H9 (cell line): ENCODE measurements at regions not wholly inside any gene's neighbourhood (a gene's known extent, or its start where the extent isn't known, plus 50 kb on each side); places are given as distances from the start of the nearest gene placed in this dataset.

ENCODE experiments used
- DNase-seq: peaks from one replicate; pipeline ENCODE4 v3.0.0-alpha.2; 2017
- H2AFZ ChIP-seq: one replicate; pipeline ENCODE4 v1.6.1; 2013; ENCODE audit warnings: mild to moderate bottlenecking, low read length, control low read depth, moderate library complexity
- H2AK5ac ChIP-seq: 2 replicates; pipeline ENCODE4 v1.6.1; 2013; ENCODE audit warnings: low read length, control low read depth, mixed read lengths; ENCODE audit not compliant: insufficient read length
- H2BK120ac ChIP-seq: one replicate; pipeline ENCODE4 v1.6.1; 2013; ENCODE audit warnings: low read depth, mild to moderate bottlenecking, low read length, control low read depth, inconsistent platforms; ENCODE audit not compliant: poor library complexity, severe bottlenecking
- H2BK12ac ChIP-seq: 2 replicates; pipeline ENCODE4 v1.6.1; 2013; ENCODE audit warnings: low read length, control low read depth, mixed read lengths, low read depth; ENCODE audit not compliant: insufficient read length
- H2BK15ac ChIP-seq: 2 replicates; pipeline ENCODE4 v1.6.1; 2013; ENCODE audit warnings: low read depth, low read length, control low read depth
- H2BK20ac ChIP-seq: one replicate; pipeline ENCODE4 v1.6.1; 2013; ENCODE audit warnings: low read depth, mild to moderate bottlenecking, low read length, control low read depth, inconsistent platforms; ENCODE audit not compliant: poor library complexity, severe bottlenecking
- H2BK5ac ChIP-seq: 2 replicates; pipeline ENCODE4 v1.6.1; 2013; ENCODE audit warnings: low read length, control low read depth, mixed read lengths; ENCODE audit not compliant: insufficient read length
- H3K14ac ChIP-seq: 2 replicates; pipeline ENCODE4 v1.6.1; 2013; ENCODE audit warnings: low read length, control low read depth; ENCODE audit not compliant: insufficient read depth
- H3K18ac ChIP-seq: 2 replicates; pipeline ENCODE4 v1.6.1; 2013; ENCODE audit warnings: low read depth, mild to moderate bottlenecking, mixed read lengths, low read length, control low read depth; ENCODE audit not compliant: insufficient read length
- H3K23ac ChIP-seq: 2 replicates; pipeline ENCODE4 v1.6.1; 2013; ENCODE audit warnings: low read length, control low read depth, mixed read lengths, low read depth; ENCODE audit not compliant: insufficient read length
- H3K23me2 ChIP-seq: 2 replicates; pipeline ENCODE4 v1.6.1; 2013; ENCODE audit warnings: low read depth, mild to moderate bottlenecking, mixed read lengths, low read length, control low read depth; ENCODE audit not compliant: insufficient read length, poor library complexity, severe bottlenecking
- H3K27ac ChIP-seq: 2 replicates; pipeline ENCODE4 v1.5.1; 2013; ENCODE audit warnings: low read length, control low read depth, mixed read lengths, low read depth; ENCODE audit not compliant: insufficient read length
- H3K27me3 ChIP-seq: 2 replicates; pipeline ENCODE4 v1.6.1; 2013; ENCODE audit warnings: low read length, control low read depth, inconsistent platforms; ENCODE audit not compliant: insufficient read depth
- H3K4ac ChIP-seq: 2 replicates; pipeline ENCODE4 v1.6.1; 2013; ENCODE audit warnings: low read depth, mild to moderate bottlenecking, control low read depth, inconsistent platforms, low read length, moderate library complexity
- H3K4me1 ChIP-seq: 2 replicates; pipeline ENCODE4 v1.6.1; 2013; ENCODE audit warnings: low read length, control low read depth, inconsistent platforms; ENCODE audit not compliant: insufficient read depth
- H3K4me2 ChIP-seq: 2 replicates; pipeline ENCODE4 v1.6.1; 2013; ENCODE audit warnings: low read length, control low read depth, mixed read lengths; ENCODE audit not compliant: insufficient read length, insufficient read depth
- H3K56ac ChIP-seq: 2 replicates; pipeline ENCODE4 v1.6.1; 2013; ENCODE audit warnings: low read depth, mild to moderate bottlenecking, mixed read lengths, low read length, control low read depth; ENCODE audit not compliant: insufficient read length
- H3K79me1 ChIP-seq: 2 replicates; pipeline ENCODE4 v1.6.1; 2013; ENCODE audit warnings: low read depth, mild to moderate bottlenecking, moderate library complexity, low read length, control low read depth, inconsistent platforms; ENCODE audit not compliant: insufficient read depth, poor library complexity, severe bottlenecking
- H3K79me2 ChIP-seq: 2 replicates; pipeline ENCODE4 v1.6.1; 2013; ENCODE audit warnings: low read length, control low read depth, inconsistent platforms; ENCODE audit not compliant: insufficient read depth
- H3K9ac ChIP-seq: 2 replicates; pipeline ENCODE4 v1.6.1; 2013; ENCODE audit warnings: low read length, control low read depth, mixed read lengths; ENCODE audit not compliant: insufficient read length; ENCODE audit errors: extremely low read depth
- H3K9me3 ChIP-seq: one replicate; pipeline ENCODE4 v1.6.1; 2013; ENCODE audit warnings: low read depth, low read length, inconsistent platforms; ENCODE audit not compliant: control insufficient read depth
- H3T11ph ChIP-seq: one replicate; pipeline ENCODE4 v1.6.1; 2013; ENCODE audit warnings: mild to moderate bottlenecking, low read length, control low read depth, inconsistent platforms
- H4K20me1 ChIP-seq: one replicate; pipeline ENCODE4 v1.6.1; 2013; ENCODE audit not compliant: control insufficient read depth, insufficient read length, insufficient read depth
- H4K5ac ChIP-seq: 2 replicates; pipeline ENCODE4 v1.6.1; 2013; ENCODE audit warnings: low read depth, mild to moderate bottlenecking, mixed read lengths, low read length, control low read depth; ENCODE audit not compliant: insufficient read length
- H4K8ac ChIP-seq: replicated peaks from 2 replicates; pipeline ENCODE4 v1.6.1; 2013; ENCODE audit warnings: low read length, control low read depth, mixed read lengths, low read depth; ENCODE audit not compliant: insufficient read length
- H4K91ac ChIP-seq: 2 replicates; pipeline ENCODE4 v1.6.1; 2013; ENCODE audit warnings: low read depth, mild to moderate bottlenecking, moderate library complexity, mixed read lengths, low read length, control low read depth; ENCODE audit not compliant: insufficient read length
- H3K27ac Mint-ChIP-seq, 3 experiments: 2 replicates in 2 of 3; 3 replicates in 1 of 3; pipeline ENCODE4 v1.8.0; 2020 to 2021; ENCODE audit warnings: mixed read lengths in 3 of 3, mild to moderate bottlenecking in 1 of 3, moderate library complexity in 1 of 3
- H3K27me3 Mint-ChIP-seq: 2 replicates; pipeline ENCODE4 v1.8.0; 2021; ENCODE audit warnings: low read depth, mild to moderate bottlenecking, moderate library complexity, mixed read lengths
- H3K36me3 Mint-ChIP-seq, 3 experiments: 2 replicates in 2 of 3; 3 replicates in 1 of 3; pipeline ENCODE4 v1.8.0; 2020 to 2021; ENCODE audit warnings: low read depth in 3 of 3, mixed read lengths in 3 of 3; ENCODE audit not compliant: insufficient read depth in 1 of 3
- H3K4me1 Mint-ChIP-seq, 2 experiments: 2 replicates each; pipeline ENCODE4 v1.8.0; 2020; ENCODE audit warnings: mixed read lengths in 2 of 2
- H3K4me3 Mint-ChIP-seq, 2 experiments: 2 replicates in 1 of 2; 3 replicates in 1 of 2; pipeline ENCODE4 v1.8.0; 2020 to 2021; ENCODE audit warnings: mild to moderate bottlenecking in 2 of 2, mixed read lengths in 2 of 2, moderate library complexity in 1 of 2
- H3K9me3 Mint-ChIP-seq, 2 experiments: 2 replicates in 1 of 2; 3 replicates in 1 of 2; pipeline ENCODE4 v1.8.0; 2020; ENCODE audit warnings: mild to moderate bottlenecking in 2 of 2, mixed read lengths in 2 of 2, moderate library complexity in 1 of 2
- CTCF ChIP-seq: fragments of 200-600 bp; sonication (generic); conservative IDR thresholded peaks from 3 replicates; pipeline ENCODE4 v1.8.0; 2021; ENCODE audit warnings: antibody characterized with exemption, mild to moderate bottlenecking
- WGBS: extraction: QIAGEN DNeasy Blood & Tissue Kit; methylation state at CpG from one replicate; pipeline ENCODE4 v1.1.7; 2013; ENCODE audit warnings: missing lambda C conversion rate, low lambda C conversion rate, mixed read lengths; ENCODE audit not compliant: insufficient read length; ENCODE audit errors: extremely low coverage; 5-methylcytosine and 5-hydroxymethylcytosine counted together

- Histone ChIP-seq H3K4me1 (no peaks in the 10 kb centered on the region), H4K5ac (no peak overlapping the region), H4K20me1 (no peaks in the 10 kb centered on the region), H3K23ac (no peak overlapping the region), H2AFZ (no peak overlapping the region), H3K9me3 (no peaks in the 10 kb centered on the region), H3K27ac (no peak overlapping the region), H3K23me2 (no peaks in the 10 kb centered on the region), H3K79me1 (no peaks in the 10 kb centered on the region), H2BK12ac (no peak overlapping the region), H3T11ph (no peak overlapping the region), H3K14ac (no peak overlapping the region), H3K18ac (no peak overlapping the region), H3K4ac (no peak overlapping the region), H3K56ac (no peak overlapping the region), H2BK15ac (no peak overlapping the region), H3K4me2 (no peak overlapping the region), H2BK120ac (no peak overlapping the region), H3K79me2 (no peaks in the 10 kb centered on the region), H3K9ac (no peak overlapping the region), H4K8ac (no peak overlapping the region), H4K91ac (no peak overlapping the region), H2BK5ac (no peak overlapping the region), H2BK20ac (no peak overlapping the region), H3K27me3 (no peaks in the 10 kb centered on the region), H2AK5ac (no peak overlapping the region)
- H3K4me3 Mint-ChIP-seq = no peak overlapping the region
- WGBS = no CpG with 5 or more reads among the region's 2 CpGs
- H3K27me3 Mint-ChIP-seq = peaks cover 4% of the 10 kb centered on the region
- no peak for TF ChIP-seq CTCF
- no peaks in the 10 kb centered on the region for H3K36me3 Mint-ChIP-seq
- no peaks in the 10 kb centered on the region for H3K4me1 Mint-ChIP-seq
- H3K27ac Mint-ChIP-seq = no peak overlapping the region
- no peak for DNase-seq
- no peaks in the 10 kb centered on the region; a peak in 1 of 5 replicates for H3K9me3 Mint-ChIP-seq
Observed at GRCh38 chr11:112902361-112903011, 58.7 kb upstream of the NCAM1 start.
